ENCODE measurements at regions not wholly inside any gene's neighbourhood (a gene's known extent, or its start where the extent isn't known, plus 50 kb on each side); places are given as distances from the start of the nearest gene placed in this dataset.

GRCh38 chr10:83636826-83637225 lies 502.5 kb upstream of the GHITM start:
- Histone ChIP-seq H3K4me3 (no peak overlapping the region), H3K27me3 (no peaks in the 10 kb centered on the region), H3K4me1 (no peaks in the 10 kb centered on the region), H3K9me3 (no peaks in the 10 kb centered on the region), H3K27ac (no peak overlapping the region), H3K36me3 (no peaks in the 10 kb centered on the region)
- TF ChIP-seq POLR2AphosphoS5 (IDR thresholded peaks at IDR 0.05; ENCODE audit: insufficient read depth in 1 of 2, low read depth in 1 of 2) (no peak), CTCF (IDR thresholded peaks at IDR 0.05) (no peak), POLR2A (IDR thresholded peaks at IDR 0.05) (no peak)
- no peak for DNase-seq (ENCODE audit: extremely low spot score in 2 of 2)
- intact Hi-C loops (cut with DNase I) = no loop called here

- Histone ChIP-seq H3K36me3 (no peaks in the 10 kb centered on the region), H3K4me1 (no peaks in the 10 kb centered on the region), H3K4me3 (no peak overlapping the region), H3K9me3 (no peaks in the 10 kb centered on the region), H3K27ac (no peak overlapping the region), H3K27me3 (no peaks in the 10 kb centered on the region)
- DNase-seq (ENCODE audit: extremely low spot score in 2 of 2) = no peak
- TF ChIP-seq POLR2AphosphoS5 (IDR thresholded peaks at IDR 0.05; ENCODE audit: insufficient read depth in 1 of 2, low read depth in 1 of 2) (no peak), CTCF (IDR thresholded peaks at IDR 0.05) (no peak), POLR2A (IDR thresholded peaks at IDR 0.05) (no peak)
- intact Hi-C loops (cut with DNase I) = no loop called here
Measured at GRCh38 chr10:83647526-83647925, 491.8 kb upstream of the GHITM start.

- Histone ChIP-seq H3K4me1 (no peaks in the 10 kb centered on the region), H3K27me3 (no peaks in the 10 kb centered on the region), H3K4me3 (no peak overlapping the region), H3K36me3 (no peaks in the 10 kb centered on the region), H3K9me3 (no peaks in the 10 kb centered on the region), H3K27ac (no peak overlapping the region)
- intact Hi-C loops (cut with DNase I) = no loop called here
- TF ChIP-seq CTCF (IDR thresholded peaks at IDR 0.05) (no peak), POLR2AphosphoS5 (IDR thresholded peaks at IDR 0.05; ENCODE audit: insufficient read depth in 1 of 2, low read depth in 1 of 2) (no peak), POLR2A (IDR thresholded peaks at IDR 0.05) (no peak)
- DNase-seq (ENCODE audit: extremely low spot score in 2 of 2) = no peak
Measured at GRCh38 chr10:83648201-83648600, 491.1 kb upstream of the GHITM start.

- DNase-seq (ENCODE audit: extremely low spot score in 2 of 2) = no peak
- TF ChIP-seq POLR2A (IDR thresholded peaks at IDR 0.05) (no peak), POLR2AphosphoS5 (IDR thresholded peaks at IDR 0.05; ENCODE audit: insufficient read depth in 1 of 2, low read depth in 1 of 2) (no peak), CTCF (IDR thresholded peaks at IDR 0.05) (no peak)
- no peak overlapping the region for H3K4me3 ChIP-seq
- no peaks in the 10 kb centered on the region for H3K9me3 ChIP-seq
- intact Hi-C loops (cut with DNase I) = no loop called here
- H3K4me1 ChIP-seq = no peaks in the 10 kb centered on the region
- no peak overlapping the region for H3K27ac ChIP-seq
- H3K27me3 ChIP-seq = no peaks in the 10 kb centered on the region
- no peaks in the 10 kb centered on the region for H3K36me3 ChIP-seq
Measured at GRCh38 chr10:83649471-83649870, 489.8 kb upstream of the GHITM start.

GRCh38 chr10:83654689-83655088 lies 484.6 kb upstream of the GHITM start:
- H3K27ac ChIP-seq = no peak overlapping the region
- H3K27me3 ChIP-seq = no peaks in the 10 kb centered on the region
- no peaks in the 10 kb centered on the region for H3K4me1 ChIP-seq
- no peaks in the 10 kb centered on the region for H3K9me3 ChIP-seq
- no peak for DNase-seq (ENCODE audit: extremely low spot score in 2 of 2)
- TF ChIP-seq POLR2A (IDR thresholded peaks at IDR 0.05) (no peak), CTCF (IDR thresholded peaks at IDR 0.05) (no peak), POLR2AphosphoS5 (IDR thresholded peaks at IDR 0.05; ENCODE audit: insufficient read depth in 1 of 2, low read depth in 1 of 2) (no peak)
- no peak overlapping the region for H3K4me3 ChIP-seq
- intact Hi-C loops (cut with DNase I) = no loop called here
- H3K36me3 ChIP-seq = no peaks in the 10 kb centered on the region

All from vagina (tissue), 2 donors.